WTC11 (cell line): ENCODE measurements at regions not wholly inside any gene's neighbourhood (a gene's known extent, or its start where the extent isn't known, plus 50 kb on each side); places are given as distances from the start of the nearest gene placed in this dataset.

ENCODE experiments used
- ATF3 ChIP-seq: sonication (generic); formaldehyde crosslinking; conservative IDR thresholded peaks from 2 replicates; pipeline ENCODE4 v1.8.1; 2022; ENCODE audit warnings: mild to moderate bottlenecking, missing genetic modification reagents
- CTCF ChIP-seq: fragments of 200-600 bp; IDR thresholded peaks from 2 replicates; pipeline ENCODE4 v1.8.0; 2022; ENCODE audit warnings: antibody characterized with exemption
- GABPB1 ChIP-seq: sonication (generic); formaldehyde crosslinking; IDR thresholded peaks from 2 replicates; pipeline ENCODE4 v1.8.1; 2023; ENCODE audit warnings: mild to moderate bottlenecking, missing genetic modification reagents
- MXD4 ChIP-seq: fragments of 250-450 bp; sonication (Bioruptor Pico); IDR thresholded peaks from 2 replicates; pipeline ENCODE4 v1.8.0; 2021; ENCODE audit warnings: mild to moderate bottlenecking, moderate library complexity, borderline replicate concordance
- NFE2L1 ChIP-seq: sonication (generic); formaldehyde crosslinking; IDR thresholded peaks from 2 replicates; pipeline ENCODE4 v1.8.1; 2023; ENCODE audit warnings: missing genetic modification reagents
- USF2 ChIP-seq: sonication (generic); formaldehyde crosslinking; IDR thresholded peaks from 2 replicates; pipeline ENCODE4 v1.8.1; 2023; ENCODE audit warnings: mild to moderate bottlenecking, missing genetic modification reagents, moderate library complexity
- TF ChIP-seq, protein P1 (sequence below): sonication (generic); formaldehyde crosslinking; IDR thresholded peaks from 2 replicates; pipeline ENCODE4 v1.8.1; 2023; ENCODE audit warnings: mild to moderate bottlenecking, moderate library complexity, missing genetic modification reagents

GRCh38 chrX:10098270-10098713 lies 58.5 kb upstream of the CLCN4 start:
- TF ChIP-seq CTCF (no peak), ATF3 (CRISPR knock-in tag) (no peak), NFE2L1 (CRISPR knock-in tag) (no peak), MXD4 (CRISPR knock-in tag) (no peak), USF2 (no peak), GABPB1 (CRISPR knock-in tag) (no peak)
- TF ChIP-seq, protein P1, sequence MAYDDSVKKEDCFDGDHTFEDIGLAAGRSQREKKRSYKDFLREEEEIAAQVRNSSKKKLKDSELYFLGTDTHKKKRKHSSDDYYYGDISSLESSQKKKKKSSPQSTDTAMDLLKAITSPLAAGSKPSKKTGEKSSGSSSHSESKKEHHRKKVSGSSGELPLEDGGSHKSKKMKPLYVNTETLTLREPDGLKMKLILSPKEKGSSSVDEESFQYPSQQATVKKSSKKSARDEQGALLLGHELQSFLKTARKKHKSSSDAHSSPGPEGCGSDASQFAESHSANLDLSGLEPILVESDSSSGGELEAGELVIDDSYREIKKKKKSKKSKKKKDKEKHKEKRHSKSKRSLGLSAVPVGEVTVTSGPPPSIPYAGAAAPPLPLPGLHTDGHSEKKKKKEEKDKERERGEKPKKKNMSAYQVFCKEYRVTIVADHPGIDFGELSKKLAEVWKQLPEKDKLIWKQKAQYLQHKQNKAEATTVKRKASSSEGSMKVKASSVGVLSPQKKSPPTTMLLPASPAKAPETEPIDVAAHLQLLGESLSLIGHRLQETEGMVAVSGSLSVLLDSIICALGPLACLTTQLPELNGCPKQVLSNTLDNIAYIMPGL (CRISPR knock-in tag) = no peak
